Activated CD4-positive, alpha-beta T cell treated with anti-CD3 and anti-CD28 coated beads, Interleukin-2, amount 10 ng/mL, durations not matched to agents 24 days and 14 days (primary cell): ENCODE measurements at regions not wholly inside any gene's neighbourhood (a gene's known extent, or its start where the extent isn't known, plus 50 kb on each side); places are given as distances from the start of the nearest gene placed in this dataset.

ENCODE experiments used
- DNase-seq: peaks from one replicate; pipeline ENCODE4 v3.0.0; 2022
- H3K27ac Mint-ChIP-seq: one replicate; pipeline ENCODE4 v1.8.0; 2022; ENCODE audit warnings: mild to moderate bottlenecking, mixed read lengths
- H3K27me3 Mint-ChIP-seq: one replicate; pipeline ENCODE4 v1.8.0; 2022; ENCODE audit warnings: mixed read lengths
- H3K36me3 Mint-ChIP-seq: one replicate; pipeline ENCODE4 v1.8.0; 2022; ENCODE audit warnings: low read depth, mild to moderate bottlenecking, mixed read lengths
- H3K4me1 Mint-ChIP-seq: one replicate; pipeline ENCODE4 v1.8.0; 2021; ENCODE audit warnings: mixed read lengths
- H3K4me3 Mint-ChIP-seq: one replicate; pipeline ENCODE4 v1.8.0; 2022; ENCODE audit warnings: mild to moderate bottlenecking, moderate library complexity, mixed read lengths
- H3K9me3 Mint-ChIP-seq: one replicate; pipeline ENCODE4 v1.8.0; 2021; ENCODE audit warnings: mixed read lengths
- intact Hi-C: fragments of 100-400 bp; cut with micrococcal nuclease; formaldehyde crosslinking; loops from one replicate; pipeline ENCODE4 v1.15.1; 2023

DNA sequence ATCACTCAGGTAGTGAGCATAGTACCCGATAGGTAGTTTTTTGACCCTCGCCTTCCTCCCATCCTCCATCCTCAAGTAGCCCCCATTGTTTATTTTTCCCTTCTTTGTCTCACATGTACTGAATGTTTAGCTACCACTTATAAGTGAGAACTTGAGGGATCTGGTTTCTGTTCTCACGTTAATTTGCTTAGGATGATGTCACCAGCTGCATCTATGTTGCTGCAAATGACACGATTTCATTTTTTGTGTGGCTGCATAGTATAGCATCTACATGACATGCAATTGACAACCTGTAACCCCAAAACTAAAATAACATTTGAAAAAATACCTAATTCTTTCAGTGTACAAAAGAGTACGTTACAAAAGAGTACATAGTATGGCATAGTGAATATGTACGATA, 254.0 kb upstream of the NOVA1 start:
- no peak overlapping the region for H3K4me3 Mint-ChIP-seq
- DNase-seq: no peak
- H3K4me1 Mint-ChIP-seq: no peaks in the 10 kb centered on the region
- no peaks in the 10 kb centered on the region for H3K27me3 Mint-ChIP-seq
- H3K36me3 Mint-ChIP-seq: no peaks in the 10 kb centered on the region
- no peak overlapping the region for H3K27ac Mint-ChIP-seq
- no peaks in the 10 kb centered on the region for H3K9me3 Mint-ChIP-seq
- intact Hi-C loops: no loop called here

DNA sequence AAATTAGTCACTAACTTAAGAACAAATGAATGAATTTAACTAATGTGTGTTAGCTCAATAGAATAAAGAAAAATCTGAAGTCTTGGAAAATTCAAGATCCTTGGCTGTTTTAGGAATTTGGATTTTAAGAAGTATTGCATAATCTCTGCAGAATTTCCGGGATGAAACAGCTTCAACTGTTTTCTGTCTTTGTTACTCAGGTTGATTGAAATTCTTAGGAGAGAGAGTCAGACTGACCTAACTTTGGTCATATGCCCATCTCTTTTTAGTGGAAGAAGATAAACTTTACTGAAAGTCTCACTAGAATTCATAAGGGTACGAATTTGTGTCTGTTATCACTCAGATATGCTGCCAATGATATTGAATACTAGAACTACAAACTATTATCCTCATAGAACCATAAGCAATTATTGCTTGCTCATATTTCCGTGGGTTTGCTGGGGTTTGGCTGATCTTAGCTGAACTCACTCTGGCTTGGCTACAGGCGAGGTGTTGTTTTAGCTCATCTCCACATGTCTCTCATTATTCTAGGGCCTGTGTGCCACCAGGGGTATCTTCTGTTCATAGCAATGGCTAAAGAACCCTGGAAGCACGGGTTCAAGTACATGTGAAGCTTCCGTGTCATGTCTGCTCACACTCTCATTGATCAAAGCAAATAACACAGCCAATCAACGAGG, 257.4 kb upstream of the NOVA1 start:
- DNase-seq: no peak
- no peaks in the 10 kb centered on the region for H3K36me3 Mint-ChIP-seq
- H3K27me3 Mint-ChIP-seq: no peaks in the 10 kb centered on the region
- H3K27ac Mint-ChIP-seq: no peak overlapping the region
- H3K4me1 Mint-ChIP-seq: no peaks in the 10 kb centered on the region
- no peak overlapping the region for H3K4me3 Mint-ChIP-seq
- H3K9me3 Mint-ChIP-seq: no peaks in the 10 kb centered on the region
- intact Hi-C loops: no loop called here

DNA sequence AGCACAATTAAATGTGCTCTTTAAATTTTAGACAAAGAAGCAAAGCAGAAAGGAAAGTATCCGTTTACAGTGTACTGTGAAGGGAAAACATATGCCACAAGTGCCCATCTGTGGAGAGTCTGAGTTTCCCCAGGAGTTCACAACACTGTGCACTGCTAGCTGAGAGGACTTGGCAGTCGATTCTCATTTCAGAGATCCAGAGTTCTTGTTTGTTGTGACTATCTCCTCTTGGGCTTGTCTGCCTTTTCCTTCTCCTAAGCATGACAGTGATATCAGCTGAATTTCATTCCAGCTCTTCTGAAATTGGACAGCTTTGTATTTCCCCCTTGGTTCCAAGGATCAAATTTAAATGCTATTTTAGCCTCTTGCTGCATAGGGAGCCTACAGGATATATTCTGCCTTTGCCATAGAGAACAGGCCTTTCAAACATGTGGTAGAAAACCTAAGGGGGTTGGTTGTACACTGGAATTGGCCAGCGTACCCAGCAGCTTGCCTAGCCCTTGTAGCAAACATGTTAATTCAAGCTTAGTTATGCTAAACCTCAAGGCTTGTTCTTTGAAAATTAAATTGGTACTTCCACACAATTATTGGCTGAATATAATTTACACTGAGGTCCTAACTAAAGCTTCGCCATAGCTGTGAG, 259.2 kb upstream of the NOVA1 start:
- H3K27me3 Mint-ChIP-seq: no peaks in the 10 kb centered on the region
- no peaks in the 10 kb centered on the region for H3K9me3 Mint-ChIP-seq
- H3K27ac Mint-ChIP-seq: no peak overlapping the region
- intact Hi-C loops: no loop called here
- DNase-seq: no peak
- no peaks in the 10 kb centered on the region for H3K4me1 Mint-ChIP-seq
- H3K4me3 Mint-ChIP-seq: no peak overlapping the region
- H3K36me3 Mint-ChIP-seq: no peaks in the 10 kb centered on the region

DNA sequence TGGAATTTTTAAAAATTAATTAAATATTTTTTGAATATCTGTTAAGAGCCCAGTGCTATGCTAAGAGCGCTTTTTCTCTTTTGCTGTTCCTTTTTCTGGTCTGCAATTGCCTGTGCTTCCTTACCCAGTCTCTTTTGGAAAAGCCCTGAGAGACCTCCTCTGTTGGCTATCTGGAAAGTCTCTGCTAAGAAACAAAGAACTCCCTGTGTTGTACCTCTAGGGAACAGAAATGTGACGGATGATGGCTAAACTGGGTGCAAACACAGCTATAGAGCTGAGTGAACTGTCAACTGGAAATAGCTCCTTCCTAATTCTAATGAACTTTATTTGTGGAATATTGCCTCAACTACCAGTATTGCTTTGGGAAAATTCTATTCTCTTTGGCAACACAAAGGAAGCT, 261.6 kb upstream of the NOVA1 start:
- H3K9me3 Mint-ChIP-seq: no peaks in the 10 kb centered on the region
- no peak overlapping the region for H3K27ac Mint-ChIP-seq
- H3K36me3 Mint-ChIP-seq: no peaks in the 10 kb centered on the region
- H3K4me3 Mint-ChIP-seq: no peak overlapping the region
- DNase-seq: no peak
- H3K27me3 Mint-ChIP-seq: no peaks in the 10 kb centered on the region
- no peaks in the 10 kb centered on the region for H3K4me1 Mint-ChIP-seq
- intact Hi-C loops: no loop called here

DNA sequence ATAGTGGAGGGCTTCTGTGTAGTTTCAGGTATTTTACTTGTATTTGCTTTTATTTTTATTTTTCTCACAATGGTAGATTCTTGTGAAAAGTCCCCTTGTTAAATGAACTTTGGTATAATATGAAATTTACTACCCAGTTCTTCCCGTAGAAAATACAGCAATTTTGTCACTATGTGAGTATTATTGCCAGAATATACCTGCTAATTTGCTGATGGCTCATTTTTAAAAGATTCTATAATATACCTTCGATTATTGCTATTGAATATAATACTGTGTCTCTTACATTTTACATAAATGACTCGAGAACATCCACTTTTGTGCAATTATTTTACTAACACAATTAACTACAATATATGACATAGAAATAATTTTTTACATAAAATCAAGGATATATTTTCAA, 262.3 kb upstream of the NOVA1 start:
- H3K4me3 Mint-ChIP-seq: no peak overlapping the region
- no peaks in the 10 kb centered on the region for H3K4me1 Mint-ChIP-seq
- DNase-seq: no peak
- no peaks in the 10 kb centered on the region for H3K36me3 Mint-ChIP-seq
- no peaks in the 10 kb centered on the region for H3K9me3 Mint-ChIP-seq
- intact Hi-C loops: no loop called here
- H3K27me3 Mint-ChIP-seq: no peaks in the 10 kb centered on the region
- H3K27ac Mint-ChIP-seq: no peak overlapping the region

DNA sequence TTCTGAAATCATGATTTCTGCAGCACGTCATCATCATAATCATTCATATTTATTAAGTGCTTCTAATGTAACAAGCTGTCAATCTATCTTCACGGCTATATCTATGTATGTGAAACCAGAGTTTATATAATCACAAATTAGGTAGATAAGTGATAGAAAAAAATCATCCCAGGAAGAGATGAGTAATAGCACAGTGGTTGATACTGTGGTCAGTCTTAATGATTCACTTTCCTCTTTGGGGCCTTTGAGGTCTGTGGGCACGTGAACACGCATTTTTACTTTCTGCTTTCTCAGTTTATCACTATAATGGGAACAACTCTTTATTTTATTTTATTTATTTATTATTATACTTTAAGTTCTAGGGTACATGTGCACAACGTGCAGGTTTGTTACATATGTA, 265.9 kb upstream of the NOVA1 start:
- Mint-ChIP-seq H3K4me1 (no peaks in the 10 kb centered on the region), H3K27ac (no peak overlapping the region), H3K36me3 (no peaks in the 10 kb centered on the region), H3K9me3 (no peaks in the 10 kb centered on the region), H3K4me3 (no peak overlapping the region), H3K27me3 (no peaks in the 10 kb centered on the region)
- intact Hi-C loops: no loop called here
- DNase-seq: no peak

DNA sequence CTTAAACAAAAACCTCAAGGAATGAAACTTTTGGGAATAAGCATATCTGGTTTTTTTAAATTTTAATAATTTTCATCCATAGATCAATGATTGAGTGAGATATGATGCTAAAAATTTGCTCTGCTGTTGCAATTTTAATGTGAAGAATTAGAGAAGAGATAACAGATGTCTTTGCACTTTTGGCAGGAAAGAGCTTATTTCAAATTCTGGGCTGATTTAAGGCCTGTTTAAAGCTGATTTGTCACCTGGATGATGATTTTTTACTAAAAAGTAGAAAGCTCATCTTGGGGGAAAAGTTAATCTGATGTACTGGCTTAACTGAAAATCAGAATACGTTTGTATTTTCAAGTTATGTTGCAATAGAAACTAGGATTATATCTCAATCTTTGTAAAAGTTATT, 268.9 kb upstream of the NOVA1 start:
- intact Hi-C loops: no loop called here
- no peaks in the 10 kb centered on the region for H3K36me3 Mint-ChIP-seq
- DNase-seq: no peak
- no peak overlapping the region for H3K4me3 Mint-ChIP-seq
- no peaks in the 10 kb centered on the region for H3K27me3 Mint-ChIP-seq
- peaks cover 2% of the 10 kb centered on the region for H3K9me3 Mint-ChIP-seq
- no peaks in the 10 kb centered on the region for H3K4me1 Mint-ChIP-seq
- no peak overlapping the region for H3K27ac Mint-ChIP-seq

DNA sequence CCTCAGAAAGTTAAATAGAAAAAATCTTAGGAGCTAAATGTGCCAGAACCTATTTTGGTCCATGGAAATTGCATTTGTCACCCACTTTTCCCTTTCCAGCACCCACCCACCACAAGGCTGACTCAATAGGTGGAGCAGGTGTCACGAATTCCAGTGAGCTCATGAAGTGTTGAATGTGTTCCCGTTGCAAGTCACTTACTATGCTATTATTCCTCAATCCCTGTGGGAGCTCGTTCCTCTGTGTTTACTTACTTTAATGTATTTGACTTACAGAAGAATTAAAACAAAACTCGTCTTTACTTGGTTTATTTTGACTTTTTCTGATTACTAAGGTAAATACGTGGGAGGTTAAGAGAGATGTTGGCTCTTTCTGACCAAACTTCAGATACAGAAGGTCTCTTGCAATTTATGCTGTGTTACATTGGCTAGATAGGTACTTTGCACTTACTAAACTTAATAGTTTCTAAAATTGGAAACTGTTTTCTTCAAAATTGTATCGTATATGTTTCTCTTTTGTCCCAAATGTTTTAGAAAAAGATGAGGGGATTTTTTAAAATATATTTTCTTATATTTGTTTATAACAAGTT, 269.4 kb upstream of the NOVA1 start:
- DNase-seq: no peak
- intact Hi-C loops: no loop called here
- Mint-ChIP-seq H3K4me3 (no peak overlapping the region), H3K9me3 (peaks cover 3% of the 10 kb centered on the region), H3K36me3 (no peaks in the 10 kb centered on the region), H3K27me3 (no peaks in the 10 kb centered on the region), H3K4me1 (no peaks in the 10 kb centered on the region), H3K27ac (no peak overlapping the region)

DNA sequence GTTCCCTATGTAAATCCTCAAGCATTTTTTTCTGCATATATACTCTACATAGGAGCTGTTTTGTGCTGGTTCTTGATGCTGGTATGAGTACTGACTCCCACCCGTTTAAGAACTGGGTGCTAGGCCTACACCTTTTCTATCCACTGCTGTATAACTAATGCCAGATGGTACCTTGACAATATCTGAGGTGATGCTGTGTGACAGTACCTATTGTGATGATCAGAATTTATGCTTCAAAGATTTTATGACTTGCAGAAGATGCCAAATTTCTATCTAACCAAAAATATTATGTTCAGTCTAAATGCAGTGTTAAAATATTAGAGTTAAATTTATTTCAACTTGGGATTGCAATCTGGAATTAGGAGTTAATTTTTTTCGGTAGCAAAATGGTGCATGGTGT, 272.3 kb upstream of the NOVA1 start:
- Mint-ChIP-seq H3K27me3 (no peaks in the 10 kb centered on the region), H3K9me3 (peaks cover 6% of the 10 kb centered on the region), H3K4me1 (no peaks in the 10 kb centered on the region), H3K27ac (no peak overlapping the region), H3K4me3 (no peak overlapping the region), H3K36me3 (no peaks in the 10 kb centered on the region)
- no peak for DNase-seq
- intact Hi-C loops: no loop called here

DNA sequence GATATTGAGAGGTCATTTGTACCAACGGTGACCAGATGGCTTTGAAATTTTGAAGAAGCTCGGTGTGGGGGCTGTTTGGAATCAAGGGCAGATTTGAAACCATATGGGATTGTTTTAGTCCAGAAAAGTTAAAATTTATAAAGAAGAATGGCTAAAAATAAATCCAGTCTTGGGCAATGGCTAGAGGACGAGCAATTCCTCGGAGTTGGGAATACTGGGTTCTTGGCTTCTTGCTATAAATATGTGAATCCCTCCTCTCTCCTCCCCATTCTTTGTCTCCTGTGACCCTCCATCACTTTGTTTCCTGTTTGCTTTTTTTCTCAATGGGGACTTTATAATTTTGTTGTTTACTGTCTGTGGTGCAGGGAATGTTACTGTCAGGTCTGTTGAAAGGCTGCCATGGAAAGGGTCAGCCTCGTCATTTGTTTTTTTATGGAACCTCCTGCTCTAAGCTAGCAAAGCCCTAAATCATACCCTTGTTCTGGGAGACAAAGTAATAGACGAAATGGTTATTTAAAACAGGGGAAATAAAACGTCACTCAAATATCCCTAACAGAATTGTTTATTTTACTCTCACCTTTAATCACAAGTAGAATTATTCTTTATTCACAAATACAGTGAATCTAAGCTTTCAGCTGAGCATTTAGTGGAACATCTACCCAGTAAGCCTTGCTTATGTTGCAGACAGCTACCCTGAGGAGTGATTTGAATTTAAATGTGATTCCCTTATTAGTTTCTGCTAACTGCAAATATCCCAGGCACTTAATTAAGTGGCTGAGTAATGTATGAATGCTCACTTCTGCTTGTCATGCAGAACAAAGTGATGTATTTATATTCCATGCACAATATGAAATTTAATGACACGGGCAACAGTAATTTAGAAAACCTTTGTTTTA, 273.1 kb upstream of the NOVA1 start:
- no peak overlapping the region for H3K4me3 Mint-ChIP-seq
- no peak overlapping the region for H3K27ac Mint-ChIP-seq
- peaks cover 10% of the 10 kb centered on the region for H3K9me3 Mint-ChIP-seq
- no peaks in the 10 kb centered on the region for H3K36me3 Mint-ChIP-seq
- no peak for DNase-seq
- intact Hi-C loops: no loop called here
- H3K4me1 Mint-ChIP-seq: no peaks in the 10 kb centered on the region
- no peaks in the 10 kb centered on the region for H3K27me3 Mint-ChIP-seq

DNA sequence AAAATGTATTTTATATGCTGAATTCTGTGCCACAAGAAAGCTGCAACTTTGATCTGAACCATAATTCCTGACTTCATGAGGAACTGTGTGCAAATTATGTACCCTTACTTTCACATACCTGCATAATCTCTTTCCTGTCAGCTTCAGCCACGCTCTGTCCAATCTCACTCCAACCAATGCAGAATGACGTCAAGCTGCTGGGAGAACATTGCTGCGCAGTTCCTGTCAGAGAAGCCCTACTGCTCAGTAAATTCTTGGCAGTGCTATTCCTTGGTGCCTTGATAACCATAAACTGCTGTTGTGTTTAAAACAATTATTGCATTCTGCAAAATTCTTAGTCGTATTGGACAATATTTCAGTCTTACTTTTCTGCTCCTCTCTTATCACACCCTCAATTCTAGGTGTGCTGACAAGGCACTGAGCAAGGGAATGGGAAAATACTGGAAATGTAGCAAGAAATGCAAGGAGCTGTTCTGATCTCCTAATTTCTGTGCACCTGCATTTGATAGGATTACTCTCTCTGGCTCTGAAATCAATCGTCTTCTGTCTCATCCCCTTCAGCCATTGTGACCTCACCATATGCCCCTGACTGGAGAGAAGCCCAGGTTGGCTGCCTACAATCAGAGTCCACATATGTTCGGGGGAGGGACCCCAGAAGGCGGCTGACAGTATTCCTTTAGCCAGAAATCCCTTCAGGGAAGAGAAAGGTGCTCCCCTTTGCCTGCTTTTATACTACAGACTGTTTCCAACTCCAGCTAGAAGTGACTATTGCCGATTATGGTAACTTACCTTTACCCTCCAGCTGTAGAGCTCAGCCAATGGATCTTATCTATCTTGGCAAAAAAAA, 274.9 kb upstream of the NOVA1 start:
- DNase-seq: no peak
- Mint-ChIP-seq H3K27ac (no peak overlapping the region), H3K4me3 (no peak overlapping the region), H3K27me3 (no peaks in the 10 kb centered on the region), H3K36me3 (no peaks in the 10 kb centered on the region), H3K9me3 (peaks cover 10% of the 10 kb centered on the region), H3K4me1 (no peaks in the 10 kb centered on the region)
- intact Hi-C loops: no loop called here

DNA sequence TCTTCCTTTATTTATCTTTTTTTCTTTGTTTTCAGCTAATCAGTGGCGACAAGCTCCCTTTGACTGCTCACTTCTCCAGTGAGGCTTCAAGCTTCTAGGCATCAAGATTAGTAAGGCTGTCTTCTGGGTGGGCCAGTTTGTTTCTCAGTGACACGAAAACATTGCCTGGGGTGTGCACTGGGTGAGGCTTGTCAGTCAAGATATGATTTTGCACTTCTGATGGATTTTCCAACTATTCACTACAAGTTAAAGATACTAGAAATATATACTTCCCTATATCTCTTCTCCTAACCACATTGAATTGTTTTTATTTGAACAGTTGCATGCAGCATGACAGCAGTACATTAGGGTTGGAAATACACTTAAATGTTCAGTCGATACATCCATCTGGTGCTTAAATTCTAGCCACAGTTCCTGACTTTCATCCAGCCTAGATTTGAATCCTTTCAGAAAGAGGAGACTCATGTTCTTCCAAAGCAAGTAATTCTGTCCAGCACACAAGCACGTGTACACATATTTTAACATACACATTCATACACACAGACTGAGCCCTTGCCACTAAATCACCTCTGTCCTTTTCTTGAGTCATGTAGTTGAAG, 275.6 kb upstream of the NOVA1 start:
- H3K4me1 Mint-ChIP-seq: no peaks in the 10 kb centered on the region
- no peak overlapping the region for H3K27ac Mint-ChIP-seq
- H3K9me3 Mint-ChIP-seq: peaks cover 10% of the 10 kb centered on the region
- H3K36me3 Mint-ChIP-seq: no peaks in the 10 kb centered on the region
- no peaks in the 10 kb centered on the region for H3K27me3 Mint-ChIP-seq
- intact Hi-C loops: no loop called here
- DNase-seq: no peak
- H3K4me3 Mint-ChIP-seq: no peak overlapping the region

DNA sequence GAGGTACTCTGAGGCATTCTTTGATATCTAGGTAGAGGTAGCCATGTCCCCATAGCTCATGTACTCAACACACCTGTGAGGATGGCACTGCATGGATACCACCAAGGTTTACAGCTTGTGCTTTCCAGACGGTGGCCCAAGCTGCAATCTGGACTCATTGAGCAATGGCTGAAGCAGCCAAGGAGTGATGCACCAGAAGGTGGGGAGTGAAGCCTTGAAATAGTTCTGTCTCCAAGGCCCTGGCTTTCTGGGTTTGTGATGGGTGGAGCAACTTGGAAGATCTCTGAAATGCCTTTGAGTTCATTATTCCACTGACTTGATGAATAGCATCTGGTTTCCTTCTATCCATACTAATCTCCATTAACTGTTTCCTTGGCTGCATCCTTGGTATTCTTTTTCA, 290.0 kb upstream of the NOVA1 start:
- Mint-ChIP-seq H3K27me3 (no peaks in the 10 kb centered on the region), H3K27ac (no peak overlapping the region), H3K4me1 (no peaks in the 10 kb centered on the region), H3K36me3 (no peaks in the 10 kb centered on the region), H3K4me3 (no peak overlapping the region), H3K9me3 (peaks cover 7% of the 10 kb centered on the region)
- no peak for DNase-seq
- intact Hi-C loops: no loop called here
